Keratinocyte (primary cell): ENCODE measurements at regions not wholly inside any gene's neighbourhood (a gene's known extent, or its start where the extent isn't known, plus 50 kb on each side); places are given as distances from the start of the nearest gene placed in this dataset.

Source experiments
- DNase-seq: peaks from one replicate; pipeline ENCODE4 v3.0.0-alpha.2; 2011; ENCODE audit warnings: low read depth, missing footprints, low spot score
- FAIRE-seq: peaks from 2 replicates; lab custom pipeline; 2011; peaks lifted over from hg19 to GRCh38; lab: Jason Lieb, UNC
- H2AFZ ChIP-seq: 2 replicates; pipeline ENCODE4 v1.6.0; 2012; ENCODE audit warnings: low read length, control low read depth, inconsistent platforms; ENCODE audit not compliant: control insufficient read depth
- H3K27ac ChIP-seq: 2 replicates; pipeline ENCODE4 v1.5.1; 2011; ENCODE audit warnings: low read length; ENCODE audit not compliant: control insufficient read depth, insufficient read depth
- H3K27me3 ChIP-seq: 3 replicates; pipeline ENCODE4 v1.6.0; 2011; ENCODE audit warnings: low read length; ENCODE audit not compliant: control insufficient read depth, insufficient read depth; ENCODE audit errors: extremely low read depth
- H3K36me3 ChIP-seq, 2 experiments: 2 replicates in 1 of 2; 3 replicates in 1 of 2; pipeline ENCODE4 v1.5.1; 2011; ENCODE audit warnings: low read length in 2 of 2, mild to moderate bottlenecking in 1 of 2; ENCODE audit not compliant: control insufficient read depth in 2 of 2, insufficient read depth in 2 of 2; ENCODE audit errors: extremely low read depth in 1 of 2
- H3K4me1 ChIP-seq: 3 replicates; pipeline ENCODE4 v1.5.1; 2011; ENCODE audit warnings: low read length; ENCODE audit not compliant: control insufficient read depth, insufficient read depth; ENCODE audit errors: extremely low read depth
- H3K4me2 ChIP-seq: 3 replicates; pipeline ENCODE4 v1.6.0; 2011; ENCODE audit warnings: low read depth, low read length; ENCODE audit not compliant: control insufficient read depth, insufficient read depth; ENCODE audit errors: extremely low read depth
- H3K4me3 ChIP-seq, 3 experiments: fragments of 200-600 bp in 1 of 3; sonication (generic) in 1 of 3; 2 replicates in 2 of 3; 3 replicates in 1 of 3; pipeline ENCODE4 v1.5.1; 2011 to 2016; ENCODE audit warnings: low read length in 3 of 3, mild to moderate bottlenecking in 3 of 3, control low read depth in 2 of 3, inconsistent platforms in 1 of 3, low read depth in 1 of 3, mixed read lengths in 1 of 3, mixed run types in 1 of 3, moderate library complexity in 1 of 3; ENCODE audit not compliant: control insufficient read depth in 2 of 3, insufficient read depth in 2 of 3; ENCODE audit errors: extremely low read depth in 1 of 3
- H3K79me2 ChIP-seq: 2 replicates; pipeline ENCODE4 v1.6.0; 2012; ENCODE audit warnings: low read length; ENCODE audit not compliant: control insufficient read depth, insufficient read depth
- H3K9ac ChIP-seq: 3 replicates; pipeline ENCODE4 v1.6.0; 2011; ENCODE audit warnings: low read length; ENCODE audit not compliant: control insufficient read depth, insufficient read depth; ENCODE audit errors: extremely low read depth
- H3K9me1 ChIP-seq: 3 replicates; pipeline ENCODE4 v1.6.0; 2011; ENCODE audit warnings: low read length; ENCODE audit not compliant: control insufficient read depth, insufficient read depth; ENCODE audit errors: extremely low read depth
- H3K9me3 ChIP-seq: 2 replicates; pipeline ENCODE4 v1.5.1; 2012; ENCODE audit warnings: low read depth, low read length; ENCODE audit not compliant: control insufficient read depth
- H4K20me1 ChIP-seq: 3 replicates; pipeline ENCODE4 v1.6.0; 2011; ENCODE audit warnings: low read length; ENCODE audit not compliant: control insufficient read depth, insufficient read depth; ENCODE audit errors: extremely low read depth
- CTCF ChIP-seq, 3 experiments: IDR thresholded peaks in 1 of 3; conservative IDR thresholded peaks in 1 of 3; optimal IDR thresholded peaks in 1 of 3; 2 replicates in 2 of 3; 3 replicates in 1 of 3; pipeline versions ENCODE3 to v1.5.1; 2011; ENCODE audit warnings: low read length in 3 of 3, mild to moderate bottlenecking in 3 of 3, moderate library complexity in 2 of 3, control low read depth in 1 of 3, inconsistent platforms in 1 of 3; ENCODE audit not compliant: insufficient read depth in 2 of 3; ENCODE audit errors: extremely low read depth in 1 of 3
- EZH2 ChIP-seq: IDR thresholded peaks from one replicate; pipeline ENCODE4 v1.6.1; 2012; ENCODE audit warnings: inconsistent platforms, mild to moderate bottlenecking, low read length, moderate library complexity
- dilution Hi-C: fragments of 300-500 bp; cut with MboI; formaldehyde crosslinking; loops from one replicate; pipeline ENCODE4 v1.7.0; 2020; ENCODE audit warnings: low sequenced_read_pairs; ENCODE audit not compliant: extremely low pct_ligation_motif_present

- TF ChIP-seq CTCF (optimal IDR thresholded peaks at IDR 0.05 in 1 of 3, IDR thresholded peaks at IDR 0.05 in 1 of 3, conservative IDR thresholded peaks at IDR 0.05 in 1 of 3; ENCODE audit: extremely low read depth in 1 of 3, insufficient read depth in 2 of 3, low read length in 3 of 3): no peak
- no peak for TF ChIP-seq EZH2
- Histone ChIP-seq H3K4me2 (no peak overlapping the region), H3K9me3 (no peaks in the 10 kb centered on the region), H3K9ac (no peak overlapping the region), H3K4me3 (no peak overlapping the region), H3K9me1 (no peaks in the 10 kb centered on the region), H3K4me1 (peaks cover 19% of the 10 kb centered on the region), H3K27me3 (no peaks in the 10 kb centered on the region), H4K20me1 (no peaks in the 10 kb centered on the region), H2AFZ (no peak overlapping the region), H3K36me3 (no peaks in the 10 kb centered on the region), H3K79me2 (no peaks in the 10 kb centered on the region), H3K27ac (peak overlapping the region; percentile 89)
- dilution Hi-C loops: no loop called here
- FAIRE-seq (no peak), DNase-seq (no peak)
These were observed 91.5 kb upstream of the CCBE1 start for GRCh38 chr18:59788791-59789106.

GRCh38 chr18:59787998-59788790 lies 91.0 kb upstream of the CCBE1 start:
- H3K9me3 ChIP-seq: no peaks in the 10 kb centered on the region
- H3K4me2 ChIP-seq: peak overlapping the region; percentile 96
- FAIRE-seq: peak; percentile 99
- H3K79me2 ChIP-seq: no peaks in the 10 kb centered on the region
- H3K36me3 ChIP-seq: no peaks in the 10 kb centered on the region
- no peak for DNase-seq
- H3K4me1 ChIP-seq: peaks cover 19% of the 10 kb centered on the region
- H3K27ac ChIP-seq: peak overlapping the region; percentile 89
- H2AFZ ChIP-seq: peak overlapping the region; percentile 93
- no peaks in the 10 kb centered on the region for H4K20me1 ChIP-seq
- dilution Hi-C loops: no loop called here
- no peaks in the 10 kb centered on the region for H3K27me3 ChIP-seq
- TF ChIP-seq CTCF (optimal IDR thresholded peaks at IDR 0.05 in 1 of 3, IDR thresholded peaks at IDR 0.05 in 1 of 3, conservative IDR thresholded peaks at IDR 0.05 in 1 of 3; ENCODE audit: extremely low read depth in 1 of 3, insufficient read depth in 2 of 3, low read length in 3 of 3) (no peak), EZH2 (no peak)
- H3K4me3 ChIP-seq: peak overlapping the region in 2 of 3 experiments; percentile 40 to 53
- H3K9me1 ChIP-seq: no peaks in the 10 kb centered on the region
- H3K9ac ChIP-seq: peak overlapping the region; percentile 68
